ENCODE measurements at regions not wholly inside any gene's neighbourhood (a gene's known extent, or its start where the extent isn't known, plus 50 kb on each side); places are given as distances from the start of the nearest gene placed in this dataset.
"Not testable (repeated sequence)": the region's sequence is repeated elsewhere in the genome, so short reads cannot be mapped to it uniquely, and the experiment has no call there.

DNA sequence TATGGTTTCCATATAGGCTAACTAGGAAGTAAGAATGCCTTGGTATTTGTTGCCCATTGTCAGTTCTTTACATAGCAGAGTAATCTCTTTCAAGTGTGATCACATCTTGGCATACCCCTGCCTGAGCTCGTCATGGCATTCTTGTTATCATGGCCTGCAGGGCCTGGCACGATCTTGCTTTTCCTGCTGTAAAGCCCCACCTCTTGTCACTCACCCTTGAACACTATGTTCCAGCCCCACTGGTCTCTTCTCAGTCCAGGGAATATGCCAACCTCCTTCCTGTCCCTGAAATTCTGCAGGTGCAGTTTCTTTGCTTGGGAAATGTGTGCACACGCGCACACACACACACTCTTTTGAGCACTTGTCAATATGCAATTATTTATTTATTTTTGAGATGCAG is 250.2 kb upstream of the DMRT1 start:
- DNase-seq, result no peak

DNA sequence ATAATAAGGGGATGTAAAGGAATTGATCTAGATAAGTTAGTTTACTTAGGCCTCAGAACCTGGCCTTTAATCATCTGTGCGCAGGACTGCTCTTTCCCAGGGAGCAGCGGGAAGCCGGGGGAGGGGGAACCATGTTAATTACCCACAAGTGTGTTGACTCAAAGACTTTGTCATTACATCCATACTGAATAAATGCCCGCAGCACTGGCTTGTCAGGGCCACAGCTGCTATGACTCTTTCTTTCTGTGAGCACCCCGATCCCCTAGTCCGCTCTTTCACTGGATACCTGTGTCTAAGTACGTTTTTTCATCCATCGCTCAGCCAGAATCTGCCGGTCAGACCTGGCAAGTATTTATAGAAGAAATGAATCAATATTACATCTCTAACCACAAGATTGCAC is 249.3 kb upstream of the DMRT1 start:
- no peak for DNase-seq

DNA sequence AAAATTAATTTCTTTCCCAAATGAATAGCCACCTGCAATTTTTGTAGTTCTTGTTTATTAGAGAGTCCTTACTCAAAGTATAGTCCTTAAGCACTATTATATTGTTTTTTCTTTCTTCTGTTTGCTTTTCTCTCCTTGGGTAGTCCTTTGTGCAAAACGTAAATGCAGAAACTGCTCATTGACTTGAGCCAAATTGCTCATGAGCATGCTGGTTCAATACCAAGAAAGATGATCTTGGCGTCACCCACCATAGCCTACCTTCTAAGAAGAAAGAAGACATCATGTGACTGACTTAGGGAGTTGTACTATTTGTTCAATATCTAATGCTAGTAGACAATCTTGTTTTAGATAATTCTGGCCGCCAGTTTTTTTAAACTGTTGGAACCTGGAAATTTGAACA is 248.8 kb upstream of the DMRT1 start:
- DNase-seq, result no peak

DNA sequence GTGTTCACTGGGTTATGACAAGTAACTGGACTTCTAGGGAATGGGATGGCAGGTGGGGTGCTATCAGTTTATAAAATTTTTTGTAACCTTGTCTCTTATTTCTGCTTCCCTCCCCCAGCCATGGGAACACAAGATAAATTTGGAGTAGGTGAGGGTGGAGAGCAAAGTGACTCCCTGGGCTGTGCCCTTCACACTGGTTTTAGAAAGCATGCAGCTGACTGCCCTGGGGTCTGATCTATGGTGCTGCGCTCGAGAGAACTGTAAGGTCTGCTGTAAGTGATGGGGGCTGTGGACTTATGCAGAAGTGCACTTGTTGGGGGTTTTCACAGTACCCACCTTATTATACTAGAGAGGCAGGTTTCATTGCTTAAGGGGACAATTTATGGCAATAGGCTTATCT is 247.7 kb upstream of the DMRT1 start:
- DNase-seq, result no peak

DNA sequence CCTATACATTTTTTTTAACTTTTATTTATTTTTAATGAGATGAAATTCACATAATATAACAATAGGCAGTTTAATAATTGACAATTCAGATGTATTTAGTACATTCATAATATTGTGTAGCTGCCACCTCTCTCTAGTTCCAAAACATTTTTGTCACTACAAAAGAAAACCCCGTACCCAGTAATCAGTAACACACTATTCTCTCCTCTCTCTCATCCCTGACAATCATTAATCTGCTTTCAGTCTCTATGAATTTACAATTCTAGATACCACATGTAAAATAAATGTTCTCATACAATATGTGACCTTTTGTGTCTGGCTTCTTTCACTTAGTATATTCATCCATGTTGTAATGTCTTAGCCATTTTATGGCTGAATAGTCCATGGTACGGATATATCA is 244.8 kb upstream of the DMRT1 start:
- no peak for DNase-seq

DNA sequence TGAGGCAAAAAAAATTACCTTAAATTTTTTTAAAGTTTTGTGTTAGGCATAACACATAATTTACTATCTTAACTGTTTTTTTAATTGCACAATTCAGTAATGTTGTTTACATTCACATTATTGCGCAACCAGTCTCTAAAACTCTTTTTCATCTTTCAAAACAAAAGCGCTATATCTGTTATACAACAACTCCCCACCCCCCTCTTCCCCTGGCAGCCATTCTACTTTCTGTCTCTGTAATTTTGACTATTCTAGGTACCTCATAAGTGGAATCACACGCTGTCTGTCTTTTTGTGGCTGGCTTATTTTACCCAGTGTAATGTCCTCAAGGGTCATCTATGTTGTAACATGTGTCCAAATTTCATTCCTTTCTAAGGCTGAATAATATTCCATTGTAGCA is 241.5 kb upstream of the DMRT1 start:
- no peak for DNase-seq

DNA sequence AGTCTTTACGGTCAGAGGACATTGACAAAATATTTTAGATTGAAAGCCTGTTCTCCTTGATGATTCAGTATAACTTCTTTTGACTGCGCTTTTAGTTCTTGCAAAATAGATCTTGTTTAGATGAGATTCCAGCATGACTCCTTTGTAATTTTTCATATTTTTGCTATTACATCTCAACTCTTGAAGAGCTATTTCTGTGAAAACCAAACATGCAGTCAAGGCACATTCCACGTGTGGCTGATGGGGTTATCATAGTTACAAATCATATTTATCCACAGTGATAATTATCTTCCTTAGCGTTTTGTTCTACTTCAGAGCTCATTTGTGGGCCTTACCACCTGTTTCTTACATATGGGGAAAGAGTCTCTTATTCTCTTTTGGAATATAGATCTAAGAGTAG is 238.8 kb upstream of the DMRT1 start:
- DNase-seq, result no peak

DNA sequence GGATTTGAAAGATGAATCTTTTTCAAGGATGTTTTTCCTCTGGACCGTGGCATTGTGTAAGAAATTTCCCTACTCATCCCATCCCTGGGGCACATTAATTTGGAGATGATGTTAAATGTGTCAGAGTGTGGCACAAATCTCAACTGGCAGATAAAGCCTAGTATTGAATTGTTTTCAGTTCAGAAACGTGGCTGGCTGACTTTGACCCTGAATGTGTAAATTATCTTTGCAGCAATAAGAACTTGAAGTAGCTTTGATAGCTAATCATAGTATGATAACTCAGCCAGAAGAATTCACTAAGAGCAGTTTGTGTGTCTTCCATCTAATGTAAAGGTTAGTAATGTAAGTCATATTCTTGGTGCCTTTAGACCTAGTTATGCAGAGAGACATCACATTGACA is 238.4 kb upstream of the DMRT1 start:
- no peak for DNase-seq

DNA sequence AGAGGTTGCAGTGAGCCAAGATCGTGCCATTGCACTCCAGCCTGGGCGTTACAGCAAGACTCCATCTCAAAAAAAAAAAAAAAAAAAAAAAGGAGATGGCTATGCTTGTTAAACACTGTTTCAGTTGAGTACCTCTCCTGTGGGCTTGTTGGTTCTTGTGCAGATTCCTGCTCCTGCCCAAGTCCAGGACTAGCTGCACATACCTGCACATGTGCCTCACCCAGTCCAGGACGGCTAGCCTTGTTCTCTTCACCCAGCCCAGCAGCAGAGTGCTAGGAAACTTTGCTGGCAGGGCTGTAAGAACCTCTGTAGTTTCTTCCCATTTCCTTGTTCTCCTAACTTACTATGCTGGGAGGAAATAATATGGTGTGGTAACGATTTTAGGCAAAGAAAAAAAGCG is 234.1 kb upstream of the DMRT1 start:
- no peak for DNase-seq

DNA sequence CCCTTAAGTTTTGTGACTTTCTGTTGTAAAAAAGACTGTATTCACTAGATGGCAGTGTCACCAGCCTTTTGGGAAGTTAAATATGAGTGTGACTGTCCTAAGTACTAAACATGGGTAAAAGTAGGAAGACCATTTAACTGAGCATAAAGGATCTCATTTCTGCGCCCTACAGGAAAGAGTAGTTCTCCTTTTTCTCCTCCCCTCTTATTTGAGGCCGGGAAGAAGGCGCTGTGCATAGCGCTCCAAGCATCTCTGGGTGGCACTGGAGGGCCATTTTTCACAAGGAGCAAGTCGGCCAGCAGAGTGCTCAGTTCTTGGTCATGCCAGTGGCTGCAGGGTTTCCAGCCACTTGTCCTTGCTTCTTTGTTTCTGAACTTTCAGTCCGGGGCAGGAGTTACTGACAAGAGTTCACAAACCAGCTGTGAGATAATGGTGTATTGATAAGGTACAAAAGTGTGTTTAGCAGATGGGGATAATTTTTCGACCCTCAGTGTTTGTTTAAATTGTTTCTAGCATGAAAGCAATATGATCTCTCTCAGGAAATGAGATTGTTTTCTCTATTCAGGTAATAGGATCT is 227.6 kb upstream of the DMRT1 start:
- no peak for DNase-seq

DNA sequence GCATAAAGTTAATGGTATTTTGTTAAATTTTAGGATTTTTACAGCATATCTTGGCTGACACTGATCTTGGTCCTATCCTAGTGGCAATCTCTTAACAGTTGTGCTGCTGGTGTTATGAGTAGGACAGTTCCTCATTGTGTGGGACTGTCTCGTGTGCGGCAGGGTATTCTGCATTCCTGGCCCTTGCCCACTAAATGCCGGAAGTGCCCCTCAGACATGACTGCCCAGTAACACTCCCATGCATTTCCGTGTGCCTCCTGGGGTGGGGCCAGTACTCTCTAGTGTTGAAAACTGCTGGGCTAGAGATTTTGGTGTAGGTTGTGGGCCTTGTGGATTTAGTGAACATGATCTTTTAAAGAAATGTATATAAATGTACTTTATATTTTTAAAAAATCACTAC is 227.1 kb upstream of the DMRT1 start:
- no peak for DNase-seq

DNA sequence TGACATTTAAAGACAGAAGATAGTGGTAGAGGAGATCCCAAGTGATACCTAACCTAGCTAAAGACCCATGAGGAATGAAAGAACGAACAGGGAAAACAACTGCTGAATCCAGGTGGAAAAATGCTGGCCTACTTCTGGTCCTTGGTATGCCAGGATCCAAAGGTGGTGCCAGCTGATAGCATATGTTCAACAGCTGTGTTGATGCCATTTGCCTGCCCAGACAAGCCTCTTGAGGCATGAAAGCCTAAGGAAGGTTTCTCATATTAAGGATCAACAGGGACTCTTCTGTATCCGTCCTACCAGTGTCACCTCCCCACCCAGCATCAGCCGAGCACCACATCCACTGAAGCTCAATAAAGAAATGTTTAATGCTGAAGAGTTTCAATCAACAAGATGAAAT is 225.7 kb upstream of the DMRT1 start:
- no peak for DNase-seq

DNA sequence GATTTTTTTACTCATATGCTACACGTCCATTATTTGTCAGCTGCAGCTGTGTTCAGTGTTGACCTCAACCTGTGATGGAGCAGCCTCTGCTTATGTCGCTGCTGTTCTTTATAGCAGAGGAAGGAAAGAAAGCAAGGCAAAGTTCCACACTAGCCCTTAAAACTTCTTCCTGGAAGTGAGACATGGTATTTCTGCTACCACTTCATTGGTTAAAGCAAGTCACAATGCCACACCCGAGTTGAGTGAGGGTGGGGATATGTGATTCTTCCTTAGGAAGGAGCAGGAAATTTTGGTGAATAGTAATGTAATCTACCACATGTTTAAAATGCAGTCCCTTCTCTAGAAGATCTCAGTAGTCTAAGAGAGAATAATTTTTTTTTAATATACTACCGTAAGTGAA is 224.8 kb upstream of the DMRT1 start:
- no peak for DNase-seq

DNA sequence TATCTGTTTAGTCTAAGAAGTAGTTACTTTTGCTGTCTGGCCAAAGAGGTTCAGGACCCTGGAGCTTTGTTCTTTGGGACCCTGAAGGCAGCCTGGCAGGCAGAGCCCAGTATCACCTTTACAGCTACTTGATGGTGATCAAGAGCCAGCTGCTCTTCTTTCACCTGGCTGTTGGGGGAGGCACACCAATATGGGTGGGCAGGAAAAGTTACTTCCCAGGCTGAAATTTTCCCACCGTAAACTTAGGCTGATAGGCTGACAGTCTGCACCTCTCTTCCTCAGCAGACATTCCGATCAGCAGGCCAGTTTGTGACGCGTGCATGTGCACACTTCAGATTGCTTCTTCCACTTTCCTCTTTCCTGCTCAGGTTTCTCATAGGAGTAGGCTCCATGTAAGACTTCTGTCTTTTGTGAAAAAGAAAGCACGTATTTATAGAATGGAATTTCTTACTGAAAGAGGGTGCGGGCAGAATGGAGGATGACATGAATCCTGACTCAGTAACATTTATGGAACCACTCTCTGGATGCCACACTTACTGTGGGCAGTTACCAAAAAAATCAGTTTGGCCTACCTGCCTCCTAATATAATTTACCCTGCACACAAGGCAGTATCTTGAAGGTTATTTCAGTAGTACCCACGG is 223.9 kb upstream of the DMRT1 start:
- no peak for DNase-seq

DNA sequence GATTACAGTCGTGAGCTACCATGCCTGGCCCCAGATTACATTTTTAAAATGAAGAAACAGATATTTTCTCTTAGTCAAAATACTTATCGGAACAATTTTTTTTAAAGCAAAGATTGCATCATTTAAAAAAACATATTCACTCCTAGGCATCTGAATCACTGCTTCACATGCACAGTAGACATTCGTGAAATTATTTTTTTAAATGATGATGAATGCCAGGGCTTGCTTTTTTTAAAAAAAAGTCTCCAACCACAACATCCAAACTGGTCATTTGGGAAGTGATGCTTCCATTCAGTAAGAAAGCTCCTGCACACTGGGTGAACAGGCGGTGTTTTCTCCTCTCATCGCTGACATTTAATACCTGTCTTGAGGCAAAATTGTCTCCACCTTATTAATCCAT is 223.0 kb upstream of the DMRT1 start:
- DNase-seq, result no peak

DNA sequence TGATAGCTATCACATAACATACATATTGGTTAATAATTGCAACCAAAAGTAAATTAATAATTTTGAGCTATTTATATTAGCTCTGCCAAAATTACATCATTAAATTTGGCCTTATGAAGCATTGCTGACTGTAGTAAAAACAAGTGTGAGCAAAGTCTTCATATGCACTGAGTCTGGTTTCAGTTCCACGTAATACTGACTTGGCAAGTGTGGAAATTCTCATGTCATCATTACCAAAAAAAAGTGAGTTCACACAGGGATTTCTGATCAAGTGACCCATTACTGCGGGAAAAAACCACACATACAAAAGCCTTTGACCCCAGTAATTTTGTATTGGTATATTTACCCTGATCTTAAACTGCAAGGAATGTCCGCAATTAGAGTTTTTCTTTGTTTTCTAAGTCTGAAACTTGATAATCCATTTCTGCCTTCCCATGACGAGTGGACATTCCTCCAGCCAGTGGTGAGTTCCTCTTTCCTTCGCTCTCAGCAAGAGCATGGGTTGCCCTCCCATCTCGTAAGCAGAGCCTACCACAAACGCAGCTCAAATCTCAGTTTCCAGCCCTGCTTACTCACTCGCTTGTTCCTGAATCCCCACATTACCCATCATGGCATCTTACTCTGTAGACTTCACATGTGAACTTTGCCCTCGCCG is 220.2 kb upstream of the DMRT1 start:
- DNase-seq, result no peak

DNA sequence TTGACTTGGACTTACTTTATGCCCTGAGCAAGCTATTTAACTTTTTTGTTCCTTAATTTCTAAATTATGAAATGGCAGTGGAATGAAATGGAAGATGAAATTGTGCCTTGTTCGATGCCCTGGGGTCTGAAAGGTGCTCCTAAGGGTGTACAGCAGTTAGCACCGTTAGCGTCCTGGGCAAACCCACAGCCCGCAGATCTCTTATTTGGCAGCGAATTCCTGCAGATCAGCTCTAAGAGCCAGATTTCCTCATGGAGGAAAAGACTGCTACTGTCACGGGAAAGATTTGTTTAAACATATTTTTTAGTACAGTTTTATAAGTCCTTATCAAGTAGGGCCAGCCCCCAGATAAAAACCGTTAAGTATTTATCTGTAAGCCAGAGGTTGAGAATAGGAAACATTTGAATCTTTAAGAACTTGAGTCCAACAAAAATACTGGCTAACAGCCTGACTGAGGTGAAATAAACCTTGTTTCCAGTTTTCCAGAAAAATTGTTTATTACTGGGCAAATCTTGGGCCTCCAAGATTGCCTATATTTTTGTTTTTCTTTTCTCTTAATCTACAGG is 216.5 kb upstream of the DMRT1 start:
- no peak for DNase-seq

DNA sequence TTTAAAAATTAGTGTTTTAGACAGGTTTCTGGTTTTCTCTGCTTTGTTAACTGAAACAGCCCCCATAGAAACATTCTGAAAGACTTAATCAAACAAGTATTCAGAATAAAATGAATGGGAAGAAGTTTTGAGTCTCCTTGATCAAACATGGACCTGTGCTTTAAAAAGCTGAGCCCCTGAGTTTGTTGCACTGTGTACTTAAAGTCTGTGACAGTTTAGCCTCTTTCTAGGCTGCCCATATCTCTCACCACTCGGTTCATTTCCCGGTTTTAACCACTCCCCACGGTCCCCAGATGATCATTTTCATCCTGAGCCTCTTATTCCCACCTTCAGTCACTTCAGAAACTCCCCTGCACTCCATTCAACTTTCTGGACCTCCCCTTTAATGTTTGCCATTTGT is 215.9 kb upstream of the DMRT1 start:
- DNase-seq, result no peak

DNA sequence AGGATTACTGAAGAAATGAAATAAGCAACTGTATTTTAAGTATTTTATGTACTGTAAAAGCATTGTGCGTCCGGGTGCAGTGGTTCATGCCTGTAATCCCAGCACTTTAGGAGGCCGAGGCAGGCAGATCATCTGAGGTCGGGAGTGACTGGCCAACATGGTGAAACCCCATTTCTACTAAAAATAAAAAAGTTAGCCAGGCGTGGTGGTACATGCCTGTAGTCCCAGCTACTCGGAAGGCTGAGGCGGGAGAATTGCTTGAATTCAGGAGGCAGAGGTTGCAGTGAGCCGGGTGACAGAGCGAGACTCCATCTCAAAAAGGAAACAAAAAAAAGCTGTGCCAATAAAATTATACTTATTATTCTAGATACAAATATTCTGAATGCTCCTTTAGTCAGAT is 215.4 kb upstream of the DMRT1 start:
- not testable (repeated sequence) for DNase-seq

DNA sequence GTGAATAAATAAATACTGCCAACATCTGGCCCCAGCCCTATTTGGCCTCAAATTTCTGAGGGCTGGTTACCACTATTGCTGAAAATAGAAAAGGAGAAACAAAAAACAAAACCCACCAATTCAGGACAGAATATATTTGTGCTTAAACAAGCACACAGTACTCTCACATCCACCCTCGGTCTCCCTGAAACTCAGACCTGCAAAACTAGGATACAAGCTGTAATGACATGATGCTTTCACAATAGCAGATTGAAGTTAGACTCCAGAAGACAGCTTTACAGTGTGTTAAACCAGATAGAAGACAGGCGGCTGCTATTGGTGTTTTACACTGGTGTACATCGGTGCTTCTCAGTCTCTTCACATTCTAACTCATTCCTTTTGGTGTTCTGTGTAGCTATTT is 214.9 kb upstream of the DMRT1 start:
- no peak for DNase-seq

DNA sequence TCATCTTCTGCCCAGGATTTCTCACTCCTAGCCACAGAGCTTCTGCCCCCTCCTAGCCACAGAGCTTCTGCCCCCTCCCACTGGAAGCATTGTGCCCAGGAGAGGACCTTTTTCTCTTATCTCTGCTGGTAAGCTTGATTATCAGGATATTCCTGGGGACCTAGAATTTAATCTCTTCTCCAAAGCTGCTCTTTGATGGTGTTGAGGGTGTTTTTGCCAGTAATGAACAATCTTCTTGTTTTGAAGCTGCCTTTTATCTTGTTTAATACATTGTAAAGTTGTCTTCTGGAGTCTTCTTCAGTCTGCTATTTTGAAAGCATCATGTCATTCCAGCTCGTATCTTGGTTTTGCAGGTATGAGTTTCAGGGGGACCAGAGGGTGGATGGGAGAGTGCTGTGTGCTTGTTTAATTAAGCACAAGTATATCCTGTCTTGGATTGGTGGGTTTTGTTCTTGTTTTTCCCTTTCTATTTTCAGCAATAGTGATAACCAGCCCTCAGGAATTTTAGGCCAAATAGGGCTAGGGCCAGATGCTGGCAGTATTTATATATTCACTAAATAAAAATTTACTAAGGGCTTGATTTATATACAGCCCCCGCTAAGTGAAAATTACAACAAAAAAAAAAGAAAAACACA is 214.0 kb upstream of the DMRT1 start:
- no peak for DNase-seq

DNA sequence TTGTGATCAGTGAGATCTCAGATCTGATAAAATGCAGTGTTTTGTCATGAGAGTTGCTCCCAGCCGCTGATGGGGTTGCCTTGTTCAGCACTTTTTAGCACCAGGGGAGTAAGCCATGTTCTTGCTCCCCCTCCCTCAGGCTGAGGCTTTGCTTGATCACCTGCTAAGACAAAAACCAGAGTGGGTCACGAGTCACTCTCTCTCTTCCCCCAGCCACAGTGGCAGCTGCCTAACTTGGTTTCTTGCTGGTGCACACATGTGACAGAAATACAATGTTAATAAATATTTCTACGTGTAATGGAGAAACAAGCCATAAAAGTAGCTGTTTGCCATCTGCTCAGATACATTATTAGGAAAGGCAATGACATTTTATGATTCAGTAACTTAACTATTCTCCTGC is 212.4 kb upstream of the DMRT1 start:
- no peak for DNase-seq

DNA sequence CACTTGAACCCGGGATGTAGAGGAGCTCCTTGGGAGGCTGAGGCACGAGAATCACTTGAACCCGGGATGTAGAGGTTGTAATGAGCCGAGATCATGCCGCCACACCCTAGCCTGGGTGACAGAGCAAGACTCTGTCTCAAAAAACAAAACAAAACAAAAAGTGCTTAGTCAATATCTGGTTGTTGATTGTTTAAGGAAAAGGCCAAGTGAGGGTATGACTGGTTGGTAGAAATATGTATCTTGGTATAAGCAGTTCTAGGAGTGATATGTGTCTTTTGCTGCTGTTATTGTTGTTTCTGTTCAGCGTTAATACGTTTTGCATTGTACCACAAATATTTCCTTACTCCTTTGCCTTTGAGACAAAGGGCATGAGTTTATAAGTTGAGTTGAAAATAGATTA is 210.7 kb upstream of the DMRT1 start:
- DNase-seq, result no peak

DNA sequence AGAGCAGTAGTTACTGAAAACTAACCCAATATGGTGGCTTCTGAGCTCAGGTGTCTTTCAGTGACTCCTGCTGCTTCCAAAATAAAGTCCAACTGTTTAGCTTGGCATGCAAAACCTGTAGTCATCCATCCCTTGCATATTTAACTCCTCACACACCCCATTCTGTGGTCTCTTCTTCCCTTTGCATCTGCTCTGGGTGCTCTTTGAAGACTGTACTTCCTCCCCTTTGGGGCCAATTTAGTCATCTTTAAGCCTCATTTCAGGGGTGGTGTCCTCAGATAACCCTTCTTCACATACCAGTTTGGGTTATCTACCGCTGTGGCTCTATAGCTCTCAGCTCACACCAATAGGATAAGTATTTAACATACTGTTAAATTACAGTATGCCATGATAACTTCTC is 209.9 kb upstream of the DMRT1 start:
- no peak for DNase-seq

Data from NCI-H2107 (cell line).